OCI-LY1 (cell line): ENCODE measurements at regions not wholly inside any gene's neighbourhood (a gene's known extent, or its start where the extent isn't known, plus 50 kb on each side); places are given as distances from the start of the nearest gene placed in this dataset.

ENCODE experiments used
- H2AFZ ChIP-seq: fragments of 200-600 bp; sonication (generic), shearing (Covaris generic); 2 replicates; pipeline ENCODE4 v1.6.0; 2014; ENCODE audit warnings: antibody characterized with exemption, mild to moderate bottlenecking, low read length
- H3F3A ChIP-seq: fragments of 200-600 bp; sonication (generic), shearing (Covaris generic); 2 replicates; pipeline ENCODE4 v1.6.0; 2014; ENCODE audit warnings: mild to moderate bottlenecking, antibody characterized with exemption, low read length, moderate library complexity; ENCODE audit not compliant: insufficient read depth
- H3K27ac ChIP-seq: fragments of 200-600 bp; sonication (generic); 2 replicates; pipeline ENCODE4 v1.5.1; 2014; ENCODE audit warnings: low read length, mixed run types, mild to moderate bottlenecking, low read depth; ENCODE audit not compliant: poor library complexity, severe bottlenecking
- H3K27me3 ChIP-seq: fragments of 200-600 bp; sonication (generic); 2 replicates; pipeline ENCODE4 v1.6.0; 2014; ENCODE audit warnings: antibody characterized with exemption, mild to moderate bottlenecking, low read length, moderate library complexity; ENCODE audit not compliant: insufficient read depth
- H3K36me3 ChIP-seq: fragments of 200-600 bp; sonication (generic); 2 replicates; pipeline ENCODE4 v1.6.1; 2014; ENCODE audit warnings: mild to moderate bottlenecking, antibody characterized with exemption, low read length, moderate library complexity, mixed read lengths; ENCODE audit not compliant: insufficient read depth
- H3K4me1 ChIP-seq: fragments of 200-600 bp; sonication (generic); 2 replicates; pipeline ENCODE4 v1.5.1; 2014; ENCODE audit warnings: mild to moderate bottlenecking, low read length, moderate library complexity; ENCODE audit not compliant: insufficient read depth, severe bottlenecking
- H3K4me2 ChIP-seq: fragments of 200-600 bp; sonication (generic), shearing (Covaris generic); 2 replicates; pipeline ENCODE4 v1.6.1; 2014; ENCODE audit warnings: low read length
- H3K4me3 ChIP-seq: fragments of 200-600 bp; sonication (generic); 2 replicates; pipeline ENCODE4 v1.5.1; 2014; ENCODE audit warnings: low read length, low read depth, mild to moderate bottlenecking, mixed read lengths; ENCODE audit not compliant: poor library complexity, severe bottlenecking
- H3K79me2 ChIP-seq: fragments of 200-600 bp; shearing (Covaris generic); 2 replicates; pipeline ENCODE4 v1.6.1; 2016; ENCODE audit warnings: mixed run types, low read length, mixed read lengths; ENCODE audit not compliant: insufficient read depth
- H3K9ac ChIP-seq: fragments of 200-600 bp; sonication (generic), shearing (Covaris generic); 2 replicates; pipeline ENCODE4 v1.6.1; 2014; ENCODE audit warnings: mild to moderate bottlenecking, low read length, mixed read lengths
- H3K9me2 ChIP-seq: fragments of 200-600 bp; sonication (generic), shearing (Covaris generic); 2 replicates; pipeline ENCODE4 v1.6.1; 2014; ENCODE audit warnings: low read depth, mild to moderate bottlenecking, low read length, mixed read lengths
- H3K9me3 ChIP-seq: fragments of 200-600 bp; shearing (Covaris generic); 2 replicates; pipeline ENCODE4 v1.6.1; 2014; ENCODE audit warnings: low read length, mixed read lengths
- H4K20me1 ChIP-seq: fragments of 200-600 bp; sonication (generic), shearing (Covaris generic); 2 replicates; pipeline ENCODE4 v1.6.0; 2016; ENCODE audit warnings: mild to moderate bottlenecking, low read length; ENCODE audit not compliant: insufficient read depth
- EZH2 ChIP-seq: fragments of 200-600 bp; sonication (generic), shearing (Covaris generic); IDR thresholded peaks from 2 replicates; pipeline ENCODE4 v1.8.0; 2017; ENCODE audit warnings: borderline replicate concordance, mixed run types, mild to moderate bottlenecking, antibody characterized with exemption, low read length, moderate library complexity, mixed read lengths
- TF ChIP-seq, protein P1 (sequence below): fragments of 200-600 bp; sonication (generic), shearing (Covaris generic); IDR thresholded peaks from 2 replicates; pipeline ENCODE4 v1.5.1; 2017; ENCODE audit warnings: mild to moderate bottlenecking, antibody characterized with exemption, low read length, moderate library complexity, mixed read lengths

DNA sequence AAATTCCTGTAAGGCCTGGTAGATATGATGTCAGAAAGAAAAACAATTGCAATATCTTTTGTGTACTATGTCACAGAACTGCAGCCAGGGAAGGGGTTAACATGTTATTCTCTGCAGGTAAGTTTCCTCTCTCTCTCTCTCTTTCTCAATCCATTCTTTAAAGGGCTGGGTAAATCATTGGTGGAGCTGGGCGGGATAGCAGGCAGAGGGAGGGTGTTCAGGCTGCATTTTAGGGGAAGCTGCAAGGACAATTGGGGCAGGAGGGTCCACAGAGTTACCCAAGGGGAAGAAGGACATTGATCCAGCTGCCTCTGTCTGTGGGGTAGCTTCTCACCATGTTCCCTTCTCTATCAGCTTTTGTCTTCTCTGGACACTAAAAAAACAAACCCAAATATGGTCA is 153.9 kb upstream of the BMPER start:
- no peak overlapping the region for H2AFZ ChIP-seq

DNA sequence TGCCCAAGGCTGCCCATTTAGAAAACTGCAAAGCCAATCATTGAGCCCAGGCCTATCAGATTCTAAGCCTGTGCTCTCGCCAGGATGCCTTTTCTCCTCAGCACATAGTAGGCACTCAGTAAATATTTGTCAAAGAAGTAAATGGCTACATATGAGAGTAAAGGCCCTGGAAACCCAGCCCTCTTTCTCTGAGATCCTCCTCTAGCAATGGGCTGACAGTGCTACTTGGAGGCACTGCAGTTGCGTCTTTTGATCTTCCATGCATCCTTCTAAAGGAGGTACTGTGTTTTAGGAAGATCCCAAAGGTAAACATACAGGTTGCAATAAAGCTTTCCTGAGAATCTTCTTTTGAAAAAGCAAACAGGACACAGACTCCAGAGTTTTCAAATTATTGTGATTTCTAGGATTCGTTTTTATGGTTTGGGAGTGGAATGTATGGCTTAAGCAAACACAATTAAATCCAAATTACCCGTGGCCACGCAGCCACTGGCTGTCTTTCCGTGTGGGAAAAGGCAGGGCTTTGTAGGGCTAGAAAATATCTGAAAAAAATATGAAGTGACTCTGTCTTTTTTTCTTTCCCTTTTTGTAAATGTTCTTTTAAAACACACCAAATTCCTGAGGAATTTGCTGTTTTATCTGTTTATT is 151.3 kb upstream of the BMPER start:
- no peak overlapping the region for H3K9ac ChIP-seq
- TF ChIP-seq, protein P1, sequence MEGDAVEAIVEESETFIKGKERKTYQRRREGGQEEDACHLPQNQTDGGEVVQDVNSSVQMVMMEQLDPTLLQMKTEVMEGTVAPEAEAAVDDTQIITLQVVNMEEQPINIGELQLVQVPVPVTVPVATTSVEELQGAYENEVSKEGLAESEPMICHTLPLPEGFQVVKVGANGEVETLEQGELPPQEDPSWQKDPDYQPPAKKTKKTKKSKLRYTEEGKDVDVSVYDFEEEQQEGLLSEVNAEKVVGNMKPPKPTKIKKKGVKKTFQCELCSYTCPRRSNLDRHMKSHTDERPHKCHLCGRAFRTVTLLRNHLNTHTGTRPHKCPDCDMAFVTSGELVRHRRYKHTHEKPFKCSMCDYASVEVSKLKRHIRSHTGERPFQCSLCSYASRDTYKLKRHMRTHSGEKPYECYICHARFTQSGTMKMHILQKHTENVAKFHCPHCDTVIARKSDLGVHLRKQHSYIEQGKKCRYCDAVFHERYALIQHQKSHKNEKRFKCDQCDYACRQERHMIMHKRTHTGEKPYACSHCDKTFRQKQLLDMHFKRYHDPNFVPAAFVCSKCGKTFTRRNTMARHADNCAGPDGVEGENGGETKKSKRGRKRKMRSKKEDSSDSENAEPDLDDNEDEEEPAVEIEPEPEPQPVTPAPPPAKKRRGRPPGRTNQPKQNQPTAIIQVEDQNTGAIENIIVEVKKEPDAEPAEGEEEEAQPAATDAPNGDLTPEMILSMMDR, result no peak
- no peaks in the 10 kb centered on the region for H3K27me3 ChIP-seq
- no peak overlapping the region for H3K4me3 ChIP-seq
- H2AFZ ChIP-seq, result no peak overlapping the region
- H3K4me1 ChIP-seq, result no peaks in the 10 kb centered on the region
- no peaks in the 10 kb centered on the region for H3K9me3 ChIP-seq
- H3K27ac ChIP-seq, result no peak overlapping the region
- no peaks in the 10 kb centered on the region for H3F3A ChIP-seq
- no peaks in the 10 kb centered on the region for H3K36me3 ChIP-seq
- no peak overlapping the region for H3K4me2 ChIP-seq
- H4K20me1 ChIP-seq, result no peaks in the 10 kb centered on the region
- H3K79me2 ChIP-seq, result no peaks in the 10 kb centered on the region
- no peaks in the 10 kb centered on the region for H3K9me2 ChIP-seq

More for the DNA sequence above, 153.9 kb upstream of the BMPER start:
- no peaks in the 10 kb centered on the region for H3K9me2 ChIP-seq
- H3K36me3 ChIP-seq, result no peaks in the 10 kb centered on the region
- no peaks in the 10 kb centered on the region for H3K27me3 ChIP-seq
- H3K27ac ChIP-seq, result no peak overlapping the region
- H3K9ac ChIP-seq, result no peak overlapping the region
- no peak overlapping the region for H3K4me3 ChIP-seq
- H4K20me1 ChIP-seq, result no peaks in the 10 kb centered on the region
- H3K4me2 ChIP-seq, result no peak overlapping the region
- TF ChIP-seq, protein P1, result no peak
- no peak for TF ChIP-seq EZH2
- H3K79me2 ChIP-seq, result no peaks in the 10 kb centered on the region
- no peaks in the 10 kb centered on the region for H3K4me1 ChIP-seq
- no peaks in the 10 kb centered on the region for H3K9me3 ChIP-seq
- no peaks in the 10 kb centered on the region for H3F3A ChIP-seq

DNA sequence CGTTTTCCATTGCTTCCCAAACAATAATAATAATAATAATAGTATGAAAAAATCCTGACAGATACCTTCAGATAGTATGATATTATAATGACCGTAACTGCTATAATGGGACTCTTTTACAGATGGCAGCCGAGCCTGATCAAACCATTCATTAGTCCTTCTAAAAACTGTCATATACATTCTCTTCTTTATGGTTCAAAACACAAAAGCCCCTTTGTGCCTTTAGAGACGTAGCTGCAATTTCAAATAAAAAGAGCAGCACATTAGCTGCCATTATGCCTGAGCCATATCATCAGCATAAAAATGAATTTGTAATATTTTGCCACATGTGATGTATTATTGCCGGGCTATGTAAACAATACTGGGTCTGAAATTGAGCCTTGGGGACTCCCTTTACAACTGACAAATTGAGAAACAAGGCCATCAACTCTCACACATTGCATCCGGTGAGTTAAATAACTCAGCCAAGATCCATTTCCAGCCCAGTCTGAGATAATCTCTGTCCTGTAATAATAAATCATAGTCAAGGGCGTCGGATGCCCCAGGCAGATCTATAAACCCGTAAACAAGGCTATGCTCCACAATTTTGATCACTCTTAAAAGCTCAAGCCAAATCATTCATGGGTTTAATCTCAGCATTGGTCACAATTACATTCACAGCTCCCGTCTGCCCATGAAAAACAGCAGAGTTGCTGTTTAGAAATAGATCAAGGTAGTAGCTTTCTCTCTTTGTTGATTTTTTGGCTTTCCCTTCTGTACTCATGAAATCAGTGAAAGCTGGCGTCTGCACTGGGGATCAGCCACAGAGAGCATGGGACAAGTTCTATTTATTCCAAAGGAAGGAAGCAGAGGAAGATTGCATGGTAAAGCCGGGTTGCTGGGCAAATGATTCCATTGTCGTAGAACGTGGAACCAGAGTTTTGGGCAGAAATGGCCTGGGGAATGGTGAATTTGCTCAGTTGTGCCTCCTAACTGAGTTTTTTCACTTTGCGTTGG is 150.1 kb upstream of the BMPER start:
- H3K27me3 ChIP-seq, result no peaks in the 10 kb centered on the region
- H3K4me2 ChIP-seq, result no peak overlapping the region
- TF ChIP-seq EZH2, result no peak
- TF ChIP-seq, protein P1, result no peak
- no peaks in the 10 kb centered on the region for H3K9me2 ChIP-seq
- no peak overlapping the region for H3K4me3 ChIP-seq
- H3K36me3 ChIP-seq, result no peaks in the 10 kb centered on the region
- no peaks in the 10 kb centered on the region for H3K4me1 ChIP-seq
- H2AFZ ChIP-seq, result no peak overlapping the region
- H3K9me3 ChIP-seq, result no peaks in the 10 kb centered on the region
- no peaks in the 10 kb centered on the region for H3F3A ChIP-seq
- H4K20me1 ChIP-seq, result no peaks in the 10 kb centered on the region
- H3K27ac ChIP-seq, result no peak overlapping the region
- H3K79me2 ChIP-seq, result no peaks in the 10 kb centered on the region
- no peak overlapping the region for H3K9ac ChIP-seq
